K562 (cell line): ENCODE measurements at regions not wholly inside any gene's neighbourhood (a gene's known extent, or its start where the extent isn't known, plus 50 kb on each side); places are given as distances from the start of the nearest gene placed in this dataset.

Experiments
- ATAC-seq: fragments of 200-7000 bp; cut with Tn5 transposase; 3 replicates; pipeline ENCODE4 v1.9.1; 2020; ENCODE audit warnings: moderate library complexity
- BruUV-seq: library from RNA; stranded (reverse); fragments of 400-500 nt; replicated peaks from 2 replicates; lab custom pipeline; 2021; lab: Mats Ljungman, UMichigan
- CTCF ChIA-PET: fragments of 300-600 bp; formaldehyde crosslinking; extraction: SDS; loops from one replicate; lab custom pipeline; 2021; ENCODE audit warnings: low intra/inter-chr PET ratio; lab: Yijun Ruan, JAX
- POLR2A ChIA-PET: fragments of 300-600, 350-650 bp; sonication (Branson Sonifier 250); formaldehyde crosslinking; extraction: SDS; loops from one replicate; lab custom pipeline; 2021; ENCODE audit warnings: antibody characterized with exemption, inconsistent platforms; lab: Yijun Ruan, JAX
- DNase-seq, 4 experiments: peaks; one replicate each; pipeline versions ENCODE4 v3.0.0 to v3.0.0-alpha.2; 2011 to 2018; ENCODE audit warnings: low spot score in 3 of 4, mixed read lengths in 3 of 4; ENCODE audit errors: extremely low read depth in 1 of 4
- FAIRE-seq: peaks from 2 replicates; lab custom pipeline; 2011; peaks lifted over from hg19 to GRCh38; lab: Jason Lieb, UNC
- H2AFZ ChIP-seq: 2 replicates; pipeline ENCODE4 v1.6.0; 2011; ENCODE audit warnings: low read depth, low read length, control low read depth, inconsistent platforms
- H3K27ac ChIP-seq: fragments of 200-600 bp; 3 replicates; pipeline ENCODE4 v1.8.0; 2011; ENCODE audit warnings: low read depth, mild to moderate bottlenecking, control low read depth, inconsistent platforms, low read length, moderate library complexity, mixed read lengths; ENCODE audit errors: extremely low read depth
- H3K27me3 ChIP-seq, 2 experiments: fragments of 300-600 bp in 1 of 2; 2 replicates in 1 of 2; 3 replicates in 1 of 2; pipeline versions ENCODE4 v1.6.0 to v1.8.0; 2011; ENCODE audit warnings: inconsistent platforms in 2 of 2, low read length in 2 of 2, mild to moderate bottlenecking in 1 of 2, mixed read lengths in 1 of 2, moderate library complexity in 1 of 2; ENCODE audit not compliant: control insufficient read depth in 2 of 2, insufficient read depth in 2 of 2
- H3K36me3 ChIP-seq: fragments of 300-600 bp; 3 replicates; pipeline ENCODE4 v1.8.0; 2011; ENCODE audit warnings: mild to moderate bottlenecking, low read length, inconsistent platforms; ENCODE audit not compliant: control insufficient read depth, insufficient read depth
- H3K4me1 ChIP-seq, 2 experiments: fragments of 200-600 bp in 1 of 2; replicated peaks in 1 of 2; 2 replicates in 1 of 2; 3 replicates in 1 of 2; pipeline versions ENCODE4 v1.5.1 to v1.8.0; 2011; ENCODE audit warnings: inconsistent platforms in 2 of 2, low read length in 2 of 2, mild to moderate bottlenecking in 1 of 2, mixed read lengths in 1 of 2, moderate library complexity in 1 of 2; ENCODE audit not compliant: control insufficient read depth in 2 of 2, insufficient read depth in 2 of 2
- H3K4me2 ChIP-seq: 2 replicates; pipeline ENCODE4 v1.6.1; 2011; ENCODE audit warnings: low read length, control low read depth, inconsistent platforms, mixed read lengths; ENCODE audit not compliant: insufficient read depth
- H3K4me3 ChIP-seq: fragments of 200-600 bp; sonication (generic), shearing (Covaris generic); 2 replicates; pipeline ENCODE4 v1.5.1; 2016; ENCODE audit warnings: control low read depth, inconsistent platforms
- H3K79me2 ChIP-seq: fragments of 200-600 bp; 3 replicates; pipeline ENCODE4 v1.8.0; 2011; ENCODE audit warnings: low read length, inconsistent platforms; ENCODE audit not compliant: control insufficient read depth, insufficient read depth
- H3K9ac ChIP-seq, 2 experiments: 2 replicates each; pipeline versions ENCODE4 v1.6.0 to v1.6.1; 2011; ENCODE audit warnings: low read depth in 2 of 2, low read length in 2 of 2, control low read depth in 1 of 2, inconsistent platforms in 1 of 2, mild to moderate bottlenecking in 1 of 2, mixed read lengths in 1 of 2; ENCODE audit not compliant: insufficient read depth in 1 of 2
- H3K9me1 ChIP-seq: one replicate; pipeline ENCODE4 v1.6.0; 2011; ENCODE audit warnings: inconsistent platforms, mild to moderate bottlenecking, low read length, moderate library complexity; ENCODE audit not compliant: control insufficient read depth, insufficient read depth
- H3K9me3 ChIP-seq: replicated peaks from 2 replicates; pipeline ENCODE4 v1.5.1; 2011; ENCODE audit warnings: low read depth, low read length, inconsistent platforms; ENCODE audit not compliant: control insufficient read depth, insufficient read depth
- H4K20me1 ChIP-seq: replicated peaks from 2 replicates; pipeline ENCODE4 v1.6.1; 2011; ENCODE audit warnings: low read length, inconsistent platforms, mixed read lengths; ENCODE audit not compliant: control insufficient read depth, insufficient read depth
- BACH1 ChIP-seq: fragments of 200-800 bp; sonication (Bioruptor generic); IDR thresholded peaks from 2 replicates; pipeline ENCODE4 v1.6.1; 2016; ENCODE audit warnings: missing genetic modification characterization, missing compliant biosample characterization
- KAT8 ChIP-seq: fragments of 450-650 bp; IDR thresholded peaks from 2 replicates; pipeline ENCODE4 v1.6.1; 2016; ENCODE audit warnings: low read depth, mild to moderate bottlenecking
- KLF10 ChIP-seq: fragments of 250-450 bp; sonication (Bioruptor Pico); IDR thresholded peaks from 2 replicates; pipeline ENCODE4 v1.6.1; 2021; ENCODE audit warnings: matching md5 sums
- LCOR ChIP-seq: sonication (generic); formaldehyde crosslinking; IDR thresholded peaks from 2 replicates; pipeline ENCODE4 v1.8.0; 2022; ENCODE audit warnings: mild to moderate bottlenecking, missing genetic modification reagents
- NEUROD1 ChIP-seq: fragments of 150-350 bp; IDR thresholded peaks from 2 replicates; pipeline ENCODE4 v1.6.1; 2014; ENCODE audit warnings: borderline replicate concordance, low read length, low read depth; ENCODE audit not compliant: partially characterized antibody
- NFRKB ChIP-seq: fragments of 450-650 bp; IDR thresholded peaks from 2 replicates; pipeline ENCODE4 v1.6.1; 2016; ENCODE audit warnings: low read depth
- SLC30A9 ChIP-seq: fragments of 250-450 bp; sonication (Bioruptor Pico); IDR thresholded peaks from 2 replicates; pipeline ENCODE4 v1.8.0; 2022; ENCODE audit warnings: mild to moderate bottlenecking, moderate library complexity
- ZBED1 ChIP-seq: IDR thresholded peaks from 2 replicates; pipeline ENCODE4 v1.6.1; 2014
- ZFX ChIP-seq: sonication (generic); formaldehyde crosslinking; IDR thresholded peaks from 2 replicates; pipeline ENCODE4 v1.8.0; 2022; ENCODE audit warnings: mild to moderate bottlenecking, missing genetic modification reagents, moderate library complexity
- ZNF23 ChIP-seq: fragments of 250-450 bp; sonication (Bioruptor Pico); IDR thresholded peaks from 2 replicates; pipeline ENCODE4 v1.4.0; 2020; ENCODE audit warnings: mild to moderate bottlenecking
- ZNF311 ChIP-seq: fragments of 250-450 bp; sonication (Bioruptor Pico); IDR thresholded peaks from 2 replicates; pipeline ENCODE4 v1.4.0; 2020; ENCODE audit warnings: mild to moderate bottlenecking, moderate library complexity
- ZNF507 ChIP-seq: conservative IDR thresholded peaks from 2 replicates; pipeline ENCODE4 v1.6.1; 2017; ENCODE audit warnings: missing genetic modification characterization, missing compliant biosample characterization
- ZNF584 ChIP-seq: fragments of 200-800 bp; sonication (Bioruptor generic); IDR thresholded peaks from 2 replicates; pipeline ENCODE4 v1.6.1; 2016; ENCODE audit warnings: low read depth, mild to moderate bottlenecking, missing genetic modification characterization, missing compliant biosample characterization
- WGBS: fragments of 100-300 bp; shearing (Covaris generic); methylation state at CpG from one replicate; pipeline ENCODE4 v1.1.6; 2016; ENCODE audit warnings: low coverage, mixed read lengths; ENCODE audit not compliant: insufficient coverage; ENCODE audit errors: missing lambda C conversion rate; 5-methylcytosine and 5-hydroxymethylcytosine counted together
- in situ Hi-C: fragments of 300-500 bp; cut with MboI; formaldehyde crosslinking; loops from 4 replicates; pipeline ENCODE4 v1.15.0; 2018; ENCODE audit warnings: inconsistent platforms, mixed read lengths
- intact Hi-C: fragments of 100-400 bp; cut with micrococcal nuclease; formaldehyde crosslinking; loops from 2 replicates; pipeline ENCODE4 v1.14.2; 2022
- TF ChIP-seq, protein P1 (sequence below): fragments of 450-650 bp; IDR thresholded peaks from 2 replicates; pipeline ENCODE4 v1.6.1; 2016; ENCODE audit warnings: missing biosample characterization, missing genetic modification characterization

- DNase-seq (no peak), FAIRE-seq (no peak), ATAC-seq (no peak)
- Histone ChIP-seq H3K9ac (no peak overlapping the region), H3K27me3 (no peaks in the 10 kb centered on the region), H3K9me3 (no peaks in the 10 kb centered on the region), H3K4me3 (no peak overlapping the region), H3K79me2 (no peaks in the 10 kb centered on the region), H3K4me1 (no peaks in the 10 kb centered on the region), H4K20me1 (no peaks in the 10 kb centered on the region), H3K4me2 (no peak overlapping the region), H3K27ac (no peak overlapping the region), H3K9me1 (no peaks in the 10 kb centered on the region), H3K36me3 (no peaks in the 10 kb centered on the region), H2AFZ (no peak overlapping the region)
- 7% methylated on average over 1 of the region's 1 CpG for WGBS
- no TSS peak for BruUV-seq
- intact Hi-C loops = no loop called here
- in situ Hi-C loops = no loop called here
- ChIA-PET POLR2A (no interaction called here), CTCF (no interaction called here)
- TF ChIP-seq KAT8 (no peak), ZBED1 (no peak), ZFX (CRISPR knock-in tag) (no peak), BACH1 (tag) (no peak), NEUROD1 (no peak), ZNF311 (CRISPR knock-in tag) (no peak), ZNF584 (CRISPR knock-in tag) (no peak), SLC30A9 (CRISPR knock-in tag) (no peak)
Measured at GRCh38 chr4:31204874-31205273, 484.7 kb downstream of the PCDH7 start.

- Histone ChIP-seq H3K9me1 (no peaks in the 10 kb centered on the region), H3K27ac (no peak overlapping the region), H3K79me2 (no peaks in the 10 kb centered on the region), H4K20me1 (no peaks in the 10 kb centered on the region), H3K36me3 (no peaks in the 10 kb centered on the region), H3K4me1 (no peaks in the 10 kb centered on the region), H3K4me2 (no peak overlapping the region), H3K27me3 (no peaks in the 10 kb centered on the region), H2AFZ (no peak overlapping the region), H3K4me3 (no peak overlapping the region), H3K9me3 (no peaks in the 10 kb centered on the region), H3K9ac (no peak overlapping the region)
- TF ChIP-seq ZNF23 (CRISPR knock-in tag) (no peak), NFRKB (no peak), ZNF507 (no peak), LCOR (CRISPR knock-in tag) (no peak), KLF10 (CRISPR knock-in tag) (no peak)
- TF ChIP-seq, protein P1, sequence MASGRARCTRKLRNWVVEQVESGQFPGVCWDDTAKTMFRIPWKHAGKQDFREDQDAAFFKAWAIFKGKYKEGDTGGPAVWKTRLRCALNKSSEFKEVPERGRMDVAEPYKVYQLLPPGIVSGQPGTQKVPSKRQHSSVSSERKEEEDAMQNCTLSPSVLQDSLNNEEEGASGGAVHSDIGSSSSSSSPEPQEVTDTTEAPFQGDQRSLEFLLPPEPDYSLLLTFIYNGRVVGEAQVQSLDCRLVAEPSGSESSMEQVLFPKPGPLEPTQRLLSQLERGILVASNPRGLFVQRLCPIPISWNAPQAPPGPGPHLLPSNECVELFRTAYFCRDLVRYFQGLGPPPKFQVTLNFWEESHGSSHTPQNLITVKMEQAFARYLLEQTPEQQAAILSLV = no peak
- DNase-seq (no peak), ATAC-seq (no peak), FAIRE-seq (no peak)
- no TSS peak for BruUV-seq
- in situ Hi-C loops (no loop called here), intact Hi-C loops (no loop called here)
- ChIA-PET CTCF (no interaction called here), POLR2A (no interaction called here)
Measured at GRCh38 chr4:31220921-31221320, 500.8 kb downstream of the PCDH7 start.
